ENCODE measurements at regions not wholly inside any gene's neighbourhood (a gene's known extent, or its start where the extent isn't known, plus 50 kb on each side); places are given as distances from the start of the nearest gene placed in this dataset.

DNA sequence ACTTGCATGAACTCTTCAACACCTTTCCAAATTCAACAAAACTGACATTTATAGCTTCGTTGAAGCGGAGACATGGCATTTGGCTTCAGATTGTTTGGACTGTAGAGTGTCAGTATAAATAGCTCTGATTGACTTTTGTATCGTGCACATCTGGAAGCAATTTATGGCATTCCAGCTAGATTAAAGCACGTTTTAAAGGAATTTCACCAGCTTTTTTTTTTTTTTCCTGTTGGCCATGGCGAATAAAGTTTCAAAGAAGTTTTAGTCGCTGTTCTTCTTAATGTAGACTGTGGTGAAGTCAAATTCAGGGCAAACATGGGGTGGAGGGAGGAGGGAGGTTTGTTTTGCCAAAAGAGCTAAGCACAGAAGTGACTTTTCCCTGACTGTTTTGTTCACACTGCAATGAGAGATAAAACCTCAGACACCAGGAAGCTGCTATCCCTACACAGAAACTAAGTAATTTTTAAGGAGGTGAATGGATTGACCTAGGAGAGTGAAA, 391.0 kb upstream of the RARB start:
- no peak for FAIRE-seq
- H3K4me2 ChIP-seq (ENCODE audit: control insufficient read depth, insufficient read depth): no peak overlapping the region
- intact Hi-C loops (cut with micrococcal nuclease; ENCODE audit: unreplicated experiment): no loop called here

More for the DNA sequence above, 391.0 kb upstream of the RARB start:
- H3K4me3 ChIP-seq: no peak overlapping the region
- H3K27ac ChIP-seq (ENCODE audit: control insufficient read depth, insufficient read depth): no peak overlapping the region
- TF ChIP-seq STAT3 (IDR thresholded peaks at IDR 0.05; ENCODE audit: low read depth, low read length): no peak
- TF ChIP-seq ATF7 (IDR thresholded peaks at IDR 0.05; ENCODE audit: low read depth): no peak
- TF ChIP-seq MTA3 (IDR thresholded peaks at IDR 0.05; ENCODE audit: borderline replicate concordance, low read length): no peak
- no peak for TF ChIP-seq TCF12 (IDR thresholded peaks at IDR 0.05; ENCODE audit: low read depth, low read length)
- TF ChIP-seq CBX3 (IDR thresholded peaks at IDR 0.05; ENCODE audit: borderline replicate concordance, low read depth): no peak
- no peak for TF ChIP-seq POU2F2 (IDR thresholded peaks at IDR 0.05; ENCODE audit: borderline replicate concordance, low read depth, low read length)
- TF ChIP-seq GABPA (IDR thresholded peaks at IDR 0.05; ENCODE audit: low read depth): no peak
- no peak for TF ChIP-seq SMAD5 (IDR thresholded peaks at IDR 0.05; ENCODE audit: low read depth)
- no peak for TF ChIP-seq CBFB (IDR thresholded peaks at IDR 0.05; ENCODE audit: low read depth)
- no peak for TF ChIP-seq NFIC (IDR thresholded peaks at IDR 0.05; ENCODE audit: low read depth, low read length)
- no peak for TF ChIP-seq SPI1 (IDR thresholded peaks at IDR 0.05; ENCODE audit: borderline replicate concordance, insufficient read depth, low read depth, low read length)
- no peak for TF ChIP-seq SIN3A (IDR thresholded peaks at IDR 0.05; ENCODE audit: low read depth, low read length)
- TF ChIP-seq, protein P1, sequence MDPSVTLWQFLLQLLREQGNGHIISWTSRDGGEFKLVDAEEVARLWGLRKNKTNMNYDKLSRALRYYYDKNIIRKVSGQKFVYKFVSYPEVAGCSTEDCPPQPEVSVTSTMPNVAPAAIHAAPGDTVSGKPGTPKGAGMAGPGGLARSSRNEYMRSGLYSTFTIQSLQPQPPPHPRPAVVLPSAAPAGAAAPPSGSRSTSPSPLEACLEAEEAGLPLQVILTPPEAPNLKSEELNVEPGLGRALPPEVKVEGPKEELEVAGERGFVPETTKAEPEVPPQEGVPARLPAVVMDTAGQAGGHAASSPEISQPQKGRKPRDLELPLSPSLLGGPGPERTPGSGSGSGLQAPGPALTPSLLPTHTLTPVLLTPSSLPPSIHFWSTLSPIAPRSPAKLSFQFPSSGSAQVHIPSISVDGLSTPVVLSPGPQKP (IDR thresholded peaks at IDR 0.05; ENCODE audit: low read depth, low read length): no peak
- no peak for TF ChIP-seq RBBP5 (conservative IDR thresholded peaks at IDR 0.05)
- no peak for TF ChIP-seq FOXK2 (IDR thresholded peaks at IDR 0.05)
- TF ChIP-seq SREBF1 (IDR thresholded peaks at IDR 0.05; ENCODE audit: low read length): no peak
- TF ChIP-seq, protein P2, sequence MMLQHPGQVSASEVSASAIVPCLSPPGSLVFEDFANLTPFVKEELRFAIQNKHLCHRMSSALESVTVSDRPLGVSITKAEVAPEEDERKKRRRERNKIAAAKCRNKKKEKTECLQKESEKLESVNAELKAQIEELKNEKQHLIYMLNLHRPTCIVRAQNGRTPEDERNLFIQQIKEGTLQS (IDR thresholded peaks at IDR 0.05; ENCODE audit: borderline replicate concordance, extremely low read depth, low read depth, low read length): no peak
- no peak for TF ChIP-seq YY1 (IDR thresholded peaks at IDR 0.05; ENCODE audit: low read depth, low read length)
- TF ChIP-seq, protein P3, sequence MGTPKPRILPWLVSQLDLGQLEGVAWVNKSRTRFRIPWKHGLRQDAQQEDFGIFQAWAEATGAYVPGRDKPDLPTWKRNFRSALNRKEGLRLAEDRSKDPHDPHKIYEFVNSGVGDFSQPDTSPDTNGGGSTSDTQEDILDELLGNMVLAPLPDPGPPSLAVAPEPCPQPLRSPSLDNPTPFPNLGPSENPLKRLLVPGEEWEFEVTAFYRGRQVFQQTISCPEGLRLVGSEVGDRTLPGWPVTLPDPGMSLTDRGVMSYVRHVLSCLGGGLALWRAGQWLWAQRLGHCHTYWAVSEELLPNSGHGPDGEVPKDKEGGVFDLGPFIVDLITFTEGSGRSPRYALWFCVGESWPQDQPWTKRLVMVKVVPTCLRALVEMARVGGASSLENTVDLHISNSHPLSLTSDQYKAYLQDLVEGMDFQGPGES (IDR thresholded peaks at IDR 0.05): no peak
- in situ Hi-C loops (cut with MboI): no loop called here
- ChIA-PET POLR2A (interaction anchor here (0.5 kb wide), 1 partner anchor 766 kb away, joined by 3 read pairs; no protein-coding TSS in a partner anchor), SMC1A (ENCODE audit: uncharacterized antibody, unreplicated experiment) (no interaction called here), CTCF (interaction anchor here (0.6 to 1.6 kb wide), 3 partner anchors 13 to 263 kb away, joined by 3 to 6 read pairs (median 4); no protein-coding TSS in a partner anchor), RAD21 (ENCODE audit: unreplicated experiment) (no interaction called here)
- H3K79me2 ChIP-seq (ENCODE audit: control insufficient read depth, insufficient read depth, low read length): no peaks in the 10 kb centered on the region
- DNase-seq (ENCODE audit: low read depth, low spot score): no peak
- ATAC-seq: no peak
- no peaks in the 10 kb centered on the region for H3K4me1 ChIP-seq (ENCODE audit: control insufficient read depth, insufficient read depth, low read length)
- no peaks in the 10 kb centered on the region for H3K27me3 ChIP-seq (replicated peaks in 1 of 2; ENCODE audit: control insufficient read depth in 2 of 2, insufficient read depth in 2 of 2, low read length in 1 of 2)
- no TSS peak for BruUV-seq (replicated peaks)
- H3K36me3 ChIP-seq (ENCODE audit: control insufficient read depth in 2 of 2, insufficient read depth in 2 of 2, low read length in 1 of 2): no peaks in the 10 kb centered on the region
- no peaks in the 10 kb centered on the region for H4K20me1 ChIP-seq (ENCODE audit: control insufficient read depth, insufficient read depth)
- WGBS (ENCODE audit: insufficient coverage, insufficient replicate concordance, low lambda C conversion rate, missing lambda C conversion rate): 20% methylated on average over 6 of the region's 6 CpGs
- no peak overlapping the region for H2AFZ ChIP-seq (ENCODE audit: control insufficient read depth, low read depth, low read length)
- H3K9me3 ChIP-seq (replicated peaks; ENCODE audit: control insufficient read depth, insufficient read depth, low read length): no peaks in the 10 kb centered on the region
- no peak overlapping the region for H3K9ac ChIP-seq (ENCODE audit: control insufficient read depth, insufficient read depth, low read length)

Data from GM12878 (cell line).